HFF-Myc (cell line): ENCODE measurements at regions not wholly inside any gene's neighbourhood (a gene's known extent, or its start where the extent isn't known, plus 50 kb on each side); places are given as distances from the start of the nearest gene placed in this dataset.

Experiments
- DNase-seq: peaks from one replicate; pipeline ENCODE4 v3.0.0-alpha.2; 2011; ENCODE audit warnings: low read depth; ENCODE audit errors: extremely low read depth
- H3K4me3 ChIP-seq: replicated peaks from 2 replicates; pipeline ENCODE4 v1.5.1; 2011; ENCODE audit warnings: low read depth, mild to moderate bottlenecking, control low read depth, low read length
- TF ChIP-seq, protein P1 (sequence below): IDR thresholded peaks from 2 replicates; pipeline ENCODE4 v1.5.1; 2012; ENCODE audit warnings: mild to moderate bottlenecking, low read depth, low read length, control low read depth; ENCODE audit errors: missing control alignments

DNA sequence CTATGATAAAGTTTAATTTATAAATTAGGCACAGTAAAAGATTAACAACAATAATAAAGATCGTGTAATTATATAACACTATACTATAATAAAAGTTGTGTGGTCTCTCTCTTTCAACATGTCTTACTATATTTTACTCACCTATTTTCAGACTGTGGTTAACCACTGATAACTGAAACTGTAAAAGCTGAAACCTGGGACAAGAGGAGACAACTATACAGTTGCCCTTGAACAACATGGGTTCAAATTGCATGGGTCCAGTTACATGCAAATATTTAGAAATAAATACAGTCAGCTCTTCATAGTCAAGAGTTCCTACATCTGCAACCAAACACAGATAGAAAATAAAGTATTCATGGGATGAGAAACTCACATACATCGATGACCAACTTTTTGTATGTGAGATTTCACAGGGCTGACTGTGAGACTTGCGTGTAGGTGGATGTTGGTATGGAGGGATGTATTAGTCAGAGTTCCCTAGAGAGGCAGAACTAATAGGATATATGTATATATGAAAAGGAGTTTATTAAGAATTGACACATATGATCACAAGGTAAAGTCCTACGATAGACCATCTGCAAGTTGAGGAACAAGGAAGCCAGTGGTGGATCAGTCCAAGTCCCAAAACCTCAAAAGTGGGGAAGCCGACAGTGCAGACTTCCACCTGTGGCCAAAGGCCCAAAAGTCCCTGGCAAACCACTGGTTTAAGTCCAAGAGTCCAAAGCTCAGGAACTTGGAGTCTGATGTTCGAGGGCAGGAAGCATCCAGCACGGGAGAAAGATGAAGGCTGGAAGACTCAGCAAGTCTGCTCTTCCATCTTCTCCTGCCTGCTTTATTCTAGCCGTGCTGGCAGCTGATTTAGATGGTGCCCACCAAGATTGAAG, 359.5 kb downstream of the INSC start:
- H3K4me3 ChIP-seq: no peak overlapping the region

DNA sequence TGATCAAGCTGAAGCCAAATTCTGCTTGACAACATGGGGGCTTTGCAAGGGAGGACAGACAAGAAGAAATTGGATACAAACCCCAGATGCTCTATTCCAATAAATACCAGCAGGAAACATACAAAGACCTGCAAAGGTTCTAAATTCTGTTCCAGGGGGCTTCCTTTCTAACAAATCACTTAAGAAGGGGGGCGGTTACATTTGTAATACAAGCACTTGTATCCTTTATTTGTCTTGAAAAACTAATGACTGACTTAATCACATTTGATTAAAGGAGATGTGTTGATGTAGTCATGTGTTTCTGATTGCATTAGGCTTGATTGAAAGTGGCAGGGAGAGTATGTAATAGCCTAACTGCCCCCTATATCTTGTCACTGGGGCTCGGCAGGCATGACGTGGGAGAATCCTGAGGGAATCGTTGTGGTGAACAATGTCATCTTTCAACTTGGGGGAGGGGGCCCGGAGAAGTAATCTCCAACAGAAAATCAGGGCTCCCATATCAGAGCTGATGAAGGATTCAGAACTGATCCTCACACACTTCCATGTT, 361.7 kb downstream of the INSC start:
- DNase-seq: no peak
- TF ChIP-seq, protein P1, sequence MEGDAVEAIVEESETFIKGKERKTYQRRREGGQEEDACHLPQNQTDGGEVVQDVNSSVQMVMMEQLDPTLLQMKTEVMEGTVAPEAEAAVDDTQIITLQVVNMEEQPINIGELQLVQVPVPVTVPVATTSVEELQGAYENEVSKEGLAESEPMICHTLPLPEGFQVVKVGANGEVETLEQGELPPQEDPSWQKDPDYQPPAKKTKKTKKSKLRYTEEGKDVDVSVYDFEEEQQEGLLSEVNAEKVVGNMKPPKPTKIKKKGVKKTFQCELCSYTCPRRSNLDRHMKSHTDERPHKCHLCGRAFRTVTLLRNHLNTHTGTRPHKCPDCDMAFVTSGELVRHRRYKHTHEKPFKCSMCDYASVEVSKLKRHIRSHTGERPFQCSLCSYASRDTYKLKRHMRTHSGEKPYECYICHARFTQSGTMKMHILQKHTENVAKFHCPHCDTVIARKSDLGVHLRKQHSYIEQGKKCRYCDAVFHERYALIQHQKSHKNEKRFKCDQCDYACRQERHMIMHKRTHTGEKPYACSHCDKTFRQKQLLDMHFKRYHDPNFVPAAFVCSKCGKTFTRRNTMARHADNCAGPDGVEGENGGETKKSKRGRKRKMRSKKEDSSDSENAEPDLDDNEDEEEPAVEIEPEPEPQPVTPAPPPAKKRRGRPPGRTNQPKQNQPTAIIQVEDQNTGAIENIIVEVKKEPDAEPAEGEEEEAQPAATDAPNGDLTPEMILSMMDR: no peak
- no peak overlapping the region for H3K4me3 ChIP-seq

More for the DNA sequence above, 359.5 kb downstream of the INSC start:
- DNase-seq: no peak
- TF ChIP-seq, protein P1: no peak

DNA sequence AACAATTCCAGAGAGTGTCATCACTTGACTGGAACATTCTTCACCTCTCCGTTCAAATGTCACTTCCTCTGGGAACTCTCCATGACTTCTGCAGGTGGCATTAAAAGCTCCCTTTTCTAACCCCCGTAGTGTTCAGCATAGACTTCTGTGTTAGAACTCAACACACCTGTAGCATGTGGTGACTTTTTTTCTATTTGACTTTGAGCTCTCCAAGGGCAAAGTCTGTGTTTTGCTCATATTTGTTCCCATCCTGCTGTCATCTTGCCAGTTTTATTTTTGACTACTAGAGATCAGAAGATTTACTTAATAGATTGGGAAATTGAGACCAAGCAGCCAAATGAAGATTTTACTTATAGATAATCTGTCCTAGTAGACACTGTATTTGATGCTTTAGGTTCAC, 367.1 kb downstream of the INSC start:
- TF ChIP-seq, protein P1: no peak
- no peak for DNase-seq
- H3K4me3 ChIP-seq: no peak overlapping the region

DNA sequence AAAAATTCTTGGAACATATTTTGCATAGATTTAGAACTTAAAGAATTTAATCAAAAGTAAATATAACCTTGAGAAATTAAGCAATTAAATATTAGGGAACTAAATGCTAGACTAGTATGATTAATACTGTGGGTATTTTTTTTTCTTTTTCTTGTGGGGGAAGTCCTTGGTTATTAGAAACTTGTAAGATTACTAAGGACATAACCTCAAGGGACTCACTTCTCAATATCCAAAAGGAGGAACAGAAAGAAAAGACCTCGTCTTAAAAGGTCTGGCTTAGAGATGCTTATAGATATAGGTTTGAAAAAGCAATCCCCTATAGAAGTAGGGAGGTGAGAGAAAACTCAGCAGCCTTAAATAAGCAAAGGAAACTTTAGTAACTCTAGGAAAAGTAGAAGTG, 368.5 kb downstream of the INSC start:
- TF ChIP-seq, protein P1: no peak
- no peak overlapping the region for H3K4me3 ChIP-seq
- DNase-seq: no peak

DNA sequence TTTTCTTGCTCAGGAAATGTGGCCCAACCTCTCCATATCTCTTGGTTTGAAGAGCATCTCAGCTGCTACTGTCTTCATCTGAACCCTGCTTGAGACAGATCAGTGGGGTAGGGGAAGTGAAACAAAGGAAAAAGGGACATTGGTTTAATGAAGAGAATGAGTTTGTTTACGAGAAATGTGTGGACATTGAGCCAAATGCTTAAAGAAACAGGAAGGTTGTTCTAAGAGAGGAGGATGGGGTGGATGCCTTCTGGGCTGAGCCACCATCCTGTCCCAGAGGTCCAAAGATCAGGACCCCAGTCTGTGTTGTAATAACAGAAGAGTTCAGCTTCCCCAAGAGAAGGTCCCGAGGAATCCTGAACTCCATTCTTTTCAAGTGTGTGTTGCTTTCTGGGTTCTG, 369.7 kb downstream of the INSC start:
- no peak for DNase-seq
- no peak overlapping the region for H3K4me3 ChIP-seq
- TF ChIP-seq, protein P1: no peak

DNA sequence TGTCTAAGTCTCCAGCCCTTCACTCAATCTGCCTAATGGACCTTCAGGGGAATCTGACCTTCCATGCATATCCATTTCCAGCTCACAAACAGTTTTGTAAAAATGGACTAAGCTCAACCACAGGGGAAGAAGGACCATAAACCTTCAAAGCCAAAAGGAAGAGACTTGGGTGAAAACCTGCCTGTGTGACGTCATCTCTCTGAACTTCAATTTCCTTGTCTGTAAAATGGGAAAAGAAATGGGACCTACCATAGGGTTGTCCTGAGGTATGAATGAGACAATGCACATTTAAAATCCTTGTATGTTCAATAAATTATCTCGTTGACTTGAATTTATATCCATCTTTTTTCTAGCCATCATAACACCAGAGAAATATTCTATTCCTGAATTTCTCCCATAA, 370.7 kb downstream of the INSC start:
- TF ChIP-seq, protein P1: no peak
- no peak for DNase-seq
- H3K4me3 ChIP-seq: no peak overlapping the region
